HepG2 (cell line): ENCODE measurements at regions not wholly inside any gene's neighbourhood (a gene's known extent, or its start where the extent isn't known, plus 50 kb on each side); places are given as distances from the start of the nearest gene placed in this dataset.

Experiments used
- ATAC-seq: fragments of 200-7000 bp; cut with Tn5 transposase; 3 replicates; pipeline ENCODE4 v1.9.1; 2020; ENCODE audit warnings: mild to moderate bottlenecking, moderate library complexity
- BruUV-seq: library from RNA; stranded (reverse); fragments of 400-500 nt; replicated peaks from 2 replicates; lab custom pipeline; 2021; lab: Mats Ljungman, UMichigan
- CTCF ChIA-PET: fragments of 300-600 bp; formaldehyde crosslinking; extraction: SDS; loops from one replicate; lab custom pipeline; 2021; ENCODE audit warnings: low total read pairs, inconsistent platforms, low intra/inter-chr PET ratio; lab: Yijun Ruan, JAX
- POLR2A ChIA-PET: fragments of 350-600 bp; sonication (Branson Sonifier 250); formaldehyde crosslinking; loops from one replicate; lab custom pipeline; 2020; ENCODE audit warnings: antibody characterized with exemption, inconsistent platforms; lab: Yijun Ruan, JAX
- DNase-seq: peaks from one replicate; pipeline ENCODE4 v3.0.0-alpha.2; 2015; ENCODE audit warnings: low spot score
- FAIRE-seq: peaks from 3 replicates; lab custom pipeline; 2011; peaks lifted over from hg19 to GRCh38; lab: Jason Lieb, UNC
- H2AFZ ChIP-seq: one replicate; pipeline ENCODE4 v1.6.1; 2011; ENCODE audit warnings: low read length, inconsistent platforms
- H3K27ac ChIP-seq: fragments of 300-600 bp; 3 replicates; pipeline ENCODE4 v1.8.0; 2011; ENCODE audit warnings: mixed run types, mild to moderate bottlenecking, mixed read lengths, low read length, inconsistent platforms; ENCODE audit not compliant: insufficient read depth; ENCODE audit errors: extremely low read length
- H3K27me3 ChIP-seq, 2 experiments: fragments of 200-600 bp in 1 of 2; 2 replicates in 1 of 2; 3 replicates in 1 of 2; pipeline versions ENCODE4 v1.6.0 to v1.8.0; 2011; ENCODE audit warnings: low read length in 2 of 2, mild to moderate bottlenecking in 2 of 2, moderate library complexity in 2 of 2, inconsistent platforms in 1 of 2; ENCODE audit not compliant: insufficient read depth in 2 of 2, control insufficient read depth in 1 of 2
- H3K36me3 ChIP-seq, 2 experiments: fragments of 200-600 bp in 1 of 2; replicated peaks in 1 of 2; 2 replicates in 1 of 2; 3 replicates in 1 of 2; pipeline versions ENCODE4 v1.5.1 to v1.8.0; 2011; ENCODE audit warnings: low read length in 2 of 2, inconsistent platforms in 1 of 2; ENCODE audit not compliant: insufficient read depth in 2 of 2, control insufficient read depth in 1 of 2
- H3K4me1 ChIP-seq: 2 replicates; pipeline ENCODE4 v1.5.1; 2012; ENCODE audit warnings: low read length, inconsistent platforms; ENCODE audit not compliant: insufficient read depth
- H3K4me2 ChIP-seq: 2 replicates; pipeline ENCODE4 v1.6.0; 2011; ENCODE audit warnings: low read depth, low read length, inconsistent platforms
- H3K4me3 ChIP-seq, 3 experiments: fragments of 200-600 bp in 1 of 3; sonication (generic), shearing (Covaris generic) in 1 of 3; replicated peaks in 1 of 3; 2 replicates each; pipeline ENCODE4 v1.5.1; 2011 to 2016; ENCODE audit warnings: low read length in 3 of 3, inconsistent platforms in 2 of 3, low read depth in 2 of 3, mild to moderate bottlenecking in 2 of 3, control low read depth in 1 of 3, mixed read lengths in 1 of 3; ENCODE audit not compliant: insufficient read depth in 1 of 3
- H3K79me2 ChIP-seq: one replicate; pipeline ENCODE4 v1.6.1; 2011; ENCODE audit warnings: low read length, inconsistent platforms; ENCODE audit not compliant: insufficient read depth
- H3K9ac ChIP-seq: 2 replicates; pipeline ENCODE4 v1.6.0; 2011; ENCODE audit warnings: mild to moderate bottlenecking, low read depth, low read length, inconsistent platforms; ENCODE audit not compliant: insufficient read depth
- H3K9me3 ChIP-seq: 2 replicates; pipeline ENCODE4 v1.5.1; 2012; ENCODE audit warnings: mild to moderate bottlenecking, low read length
- H4K20me1 ChIP-seq: 2 replicates; pipeline ENCODE4 v1.6.0; 2011; ENCODE audit warnings: inconsistent platforms, mild to moderate bottlenecking, low read length, moderate library complexity; ENCODE audit not compliant: insufficient read depth
- ATAD3A ChIP-seq: sonication (generic); formaldehyde crosslinking; IDR thresholded peaks from 2 replicates; pipeline ENCODE4 v1.4.0; 2020; ENCODE audit warnings: missing genetic modification reagents
- HNRNPK ChIP-seq: fragments of 200-400 bp; formaldehyde crosslinking; IDR thresholded peaks from 2 replicates; pipeline ENCODE4 v1.6.1; 2018; ENCODE audit warnings: low read length, low read depth, moderate library complexity, mild to moderate bottlenecking; ENCODE audit not compliant: poor library complexity, severe bottlenecking
- KDM5A ChIP-seq: fragments of 200-600 bp; sonication (generic); IDR thresholded peaks from 2 replicates; pipeline ENCODE4 v1.7.0; 2018; ENCODE audit warnings: antibody characterized with exemption, mild to moderate bottlenecking, low read length, borderline replicate concordance
- MAFF ChIP-seq: IDR thresholded peaks from 2 replicates; pipeline ENCODE4 v1.6.1; 2011; ENCODE audit warnings: low read depth, low read length, improper control_type of control experiment
- PCBP1 ChIP-seq: fragments of 200-400 bp; formaldehyde crosslinking; IDR thresholded peaks from 2 replicates; pipeline ENCODE4 v1.6.1; 2017; ENCODE audit warnings: mild to moderate bottlenecking, low read depth, low read length, borderline replicate concordance
- SIN3B ChIP-seq: fragments of 150-350 bp; IDR thresholded peaks from 2 replicates; pipeline ENCODE4 v1.6.1; 2014; ENCODE audit warnings: low read length
- TOPORS ChIP-seq: sonication (generic); formaldehyde crosslinking; IDR thresholded peaks from 2 replicates; pipeline ENCODE4 v1.8.0; 2023; ENCODE audit warnings: mild to moderate bottlenecking, missing genetic modification reagents
- ZNF598 ChIP-seq: sonication (generic); formaldehyde crosslinking; IDR thresholded peaks from 2 replicates; pipeline ENCODE4 v1.5.1; 2020; ENCODE audit warnings: mild to moderate bottlenecking, missing genetic modification reagents, borderline replicate concordance
- ZNF607 ChIP-seq: sonication (generic); formaldehyde crosslinking; IDR thresholded peaks from 2 replicates; pipeline ENCODE4 v1.5.1; 2020; ENCODE audit warnings: missing genetic modification reagents, mild to moderate bottlenecking, borderline replicate concordance
- ZNF777 ChIP-seq: sonication (generic); formaldehyde crosslinking; IDR thresholded peaks from 2 replicates; pipeline ENCODE4 v1.4.0; 2020; ENCODE audit warnings: missing genetic modification reagents
- WGBS: methylation state at CpG from one replicate; pipeline ENCODE4 v1.1.6; 2017; ENCODE audit warnings: low lambda C conversion rate; 5-methylcytosine and 5-hydroxymethylcytosine counted together
- in situ Hi-C: cut with HindIII; loops from 2 replicates; pipeline ENCODE4 v1.10.0; 2017; ENCODE audit warnings: low pct_unique_long_range_greater_than_20kb; ENCODE audit not compliant: extremely low pct_ligation_motif_present
- intact Hi-C: fragments of 100-400 bp; cut with micrococcal nuclease; formaldehyde crosslinking; loops from one replicate; pipeline ENCODE4 v1.10.0; 2022; ENCODE audit not compliant: unreplicated experiment
- TF ChIP-seq, protein P1 (sequence below): sonication (generic); formaldehyde crosslinking; IDR thresholded peaks from 2 replicates; pipeline ENCODE4 v1.9.0; 2021; ENCODE audit warnings: mild to moderate bottlenecking, missing genetic modification reagents
- TF ChIP-seq, protein P2 (sequence below): fragments of 450-650 bp; IDR thresholded peaks from 2 replicates; pipeline ENCODE4 v1.6.1; 2017

DNA sequence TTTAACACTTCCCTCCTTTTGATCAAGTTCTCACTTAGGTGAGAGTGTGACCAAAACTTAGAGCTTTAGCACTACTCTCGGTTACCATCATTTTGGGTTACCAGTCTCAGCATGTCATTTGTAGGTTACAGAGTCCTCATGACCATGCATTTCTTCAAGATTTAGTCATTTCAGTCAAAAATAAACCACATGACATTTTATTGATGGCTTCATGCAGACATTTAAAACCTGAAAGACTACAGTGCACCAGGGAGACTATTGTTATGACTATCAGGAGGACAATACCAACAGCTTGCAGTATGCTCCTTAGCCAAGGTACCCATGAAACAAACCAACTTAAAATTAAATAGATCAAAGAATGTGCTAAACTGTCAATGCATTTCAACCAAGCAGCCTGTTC lies 498.1 kb upstream of the FSTL5 start (continued):
- TF ChIP-seq, protein P1, sequence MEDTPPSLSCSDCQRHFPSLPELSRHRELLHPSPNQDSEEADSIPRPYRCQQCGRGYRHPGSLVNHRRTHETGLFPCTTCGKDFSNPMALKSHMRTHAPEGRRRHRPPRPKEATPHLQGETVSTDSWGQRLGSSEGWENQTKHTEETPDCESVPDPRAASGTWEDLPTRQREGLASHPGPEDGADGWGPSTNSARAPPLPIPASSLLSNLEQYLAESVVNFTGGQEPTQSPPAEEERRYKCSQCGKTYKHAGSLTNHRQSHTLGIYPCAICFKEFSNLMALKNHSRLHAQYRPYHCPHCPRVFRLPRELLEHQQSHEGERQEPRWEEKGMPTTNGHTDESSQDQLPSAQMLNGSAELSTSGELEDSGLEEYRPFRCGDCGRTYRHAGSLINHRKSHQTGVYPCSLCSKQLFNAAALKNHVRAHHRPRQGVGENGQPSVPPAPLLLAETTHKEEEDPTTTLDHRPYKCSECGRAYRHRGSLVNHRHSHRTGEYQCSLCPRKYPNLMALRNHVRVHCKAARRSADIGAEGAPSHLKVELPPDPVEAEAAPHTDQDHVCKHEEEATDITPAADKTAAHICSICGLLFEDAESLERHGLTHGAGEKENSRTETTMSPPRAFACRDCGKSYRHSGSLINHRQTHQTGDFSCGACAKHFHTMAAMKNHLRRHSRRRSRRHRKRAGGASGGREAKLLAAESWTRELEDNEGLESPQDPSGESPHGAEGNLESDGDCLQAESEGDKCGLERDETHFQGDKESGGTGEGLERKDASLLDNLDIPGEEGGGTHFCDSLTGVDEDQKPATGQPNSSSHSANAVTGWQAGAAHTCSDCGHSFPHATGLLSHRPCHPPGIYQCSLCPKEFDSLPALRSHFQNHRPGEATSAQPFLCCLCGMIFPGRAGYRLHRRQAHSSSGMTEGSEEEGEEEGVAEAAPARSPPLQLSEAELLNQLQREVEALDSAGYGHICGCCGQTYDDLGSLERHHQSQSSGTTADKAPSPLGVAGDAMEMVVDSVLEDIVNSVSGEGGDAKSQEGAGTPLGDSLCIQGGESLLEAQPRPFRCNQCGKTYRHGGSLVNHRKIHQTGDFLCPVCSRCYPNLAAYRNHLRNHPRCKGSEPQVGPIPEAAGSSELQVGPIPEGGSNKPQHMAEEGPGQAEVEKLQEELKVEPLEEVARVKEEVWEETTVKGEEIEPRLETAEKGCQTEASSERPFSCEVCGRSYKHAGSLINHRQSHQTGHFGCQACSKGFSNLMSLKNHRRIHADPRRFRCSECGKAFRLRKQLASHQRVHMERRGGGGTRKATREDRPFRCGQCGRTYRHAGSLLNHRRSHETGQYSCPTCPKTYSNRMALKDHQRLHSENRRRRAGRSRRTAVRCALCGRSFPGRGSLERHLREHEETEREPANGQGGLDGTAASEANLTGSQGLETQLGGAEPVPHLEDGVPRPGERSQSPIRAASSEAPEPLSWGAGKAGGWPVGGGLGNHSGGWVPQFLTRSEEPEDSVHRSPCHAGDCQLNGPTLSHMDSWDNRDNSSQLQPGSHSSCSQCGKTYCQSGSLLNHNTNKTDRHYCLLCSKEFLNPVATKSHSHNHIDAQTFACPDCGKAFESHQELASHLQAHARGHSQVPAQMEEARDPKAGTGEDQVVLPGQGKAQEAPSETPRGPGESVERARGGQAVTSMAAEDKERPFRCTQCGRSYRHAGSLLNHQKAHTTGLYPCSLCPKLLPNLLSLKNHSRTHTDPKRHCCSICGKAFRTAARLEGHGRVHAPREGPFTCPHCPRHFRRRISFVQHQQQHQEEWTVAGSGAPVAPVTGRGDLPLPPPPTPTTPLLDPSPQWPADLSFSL (CRISPR knock-in tag): no peak
- TF ChIP-seq ATAD3A (CRISPR knock-in tag) (no peak), ZNF598 (no peak), KDM5A (no peak), HNRNPK (no peak), ZNF607 (no peak)

DNA sequence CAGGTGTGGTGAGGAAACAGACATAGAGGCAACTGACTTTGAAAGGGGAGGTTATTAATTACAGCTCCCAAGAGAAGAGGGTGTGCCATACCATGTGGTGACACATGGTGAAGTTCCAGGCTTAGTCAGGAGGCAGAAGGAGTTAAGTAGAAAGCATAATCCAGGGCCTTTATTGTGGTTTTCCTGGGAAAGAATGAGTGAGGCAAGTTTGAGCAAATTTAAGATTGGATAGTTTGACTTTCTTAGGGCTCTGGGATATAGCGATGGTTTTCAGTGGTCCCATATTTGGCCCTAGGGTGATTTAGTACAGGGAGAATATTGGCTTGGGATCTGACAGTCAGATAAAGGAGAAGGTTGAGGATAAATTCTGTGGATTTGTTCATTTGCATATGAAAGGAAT lies 495.9 kb upstream of the FSTL5 start:
- WGBS: 5% methylated on average over 1 of the region's 1 CpG
- FAIRE-seq: no peak

More for the DNA sequence above, 495.9 kb upstream of the FSTL5 start:
- no TSS peak for BruUV-seq
- no peaks in the 10 kb centered on the region for H4K20me1 ChIP-seq
- no peaks in the 10 kb centered on the region for H3K27me3 ChIP-seq
- ChIA-PET CTCF (no interaction called here), POLR2A (no interaction called here)
- no peak overlapping the region for H2AFZ ChIP-seq
- H3K9ac ChIP-seq: no peak overlapping the region
- H3K27ac ChIP-seq: no peak overlapping the region
- no peak for DNase-seq
- intact Hi-C loops (no loop called here), in situ Hi-C loops (no loop called here)
- no peak for TF ChIP-seq MAFF
- no peak for TF ChIP-seq TOPORS
- no peak for TF ChIP-seq SIN3B
- TF ChIP-seq ZNF777: no peak
- no peak for TF ChIP-seq PCBP1
- TF ChIP-seq, protein P2, sequence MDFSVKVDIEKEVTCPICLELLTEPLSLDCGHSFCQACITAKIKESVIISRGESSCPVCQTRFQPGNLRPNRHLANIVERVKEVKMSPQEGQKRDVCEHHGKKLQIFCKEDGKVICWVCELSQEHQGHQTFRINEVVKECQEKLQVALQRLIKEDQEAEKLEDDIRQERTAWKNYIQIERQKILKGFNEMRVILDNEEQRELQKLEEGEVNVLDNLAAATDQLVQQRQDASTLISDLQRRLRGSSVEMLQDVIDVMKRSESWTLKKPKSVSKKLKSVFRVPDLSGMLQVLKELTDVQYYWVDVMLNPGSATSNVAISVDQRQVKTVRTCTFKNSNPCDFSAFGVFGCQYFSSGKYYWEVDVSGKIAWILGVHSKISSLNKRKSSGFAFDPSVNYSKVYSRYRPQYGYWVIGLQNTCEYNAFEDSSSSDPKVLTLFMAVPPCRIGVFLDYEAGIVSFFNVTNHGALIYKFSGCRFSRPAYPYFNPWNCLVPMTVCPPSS: no peak
- no peaks in the 10 kb centered on the region for H3K9me3 ChIP-seq
- no peaks in the 10 kb centered on the region for H3K4me1 ChIP-seq
- H3K36me3 ChIP-seq: no peaks in the 10 kb centered on the region
- no peaks in the 10 kb centered on the region for H3K79me2 ChIP-seq
- no peak overlapping the region for H3K4me3 ChIP-seq
- H3K4me2 ChIP-seq: no peak overlapping the region
- no peak for ATAC-seq
